Activated CD4-positive, CD25-positive, alpha-beta regulatory T cell treated with anti-CD3 and anti-CD28 coated beads, Interleukin-2, amount 50 U/mL, for 16 hours (primary cell): ENCODE measurements at regions not wholly inside any gene's neighbourhood (a gene's known extent, or its start where the extent isn't known, plus 50 kb on each side); places are given as distances from the start of the nearest gene placed in this dataset.

Experiments
- DNase-seq: peaks from one replicate; pipeline ENCODE4 v3.0.0-alpha.2; 2020; ENCODE audit warnings: low read depth, low spot score

DNA sequence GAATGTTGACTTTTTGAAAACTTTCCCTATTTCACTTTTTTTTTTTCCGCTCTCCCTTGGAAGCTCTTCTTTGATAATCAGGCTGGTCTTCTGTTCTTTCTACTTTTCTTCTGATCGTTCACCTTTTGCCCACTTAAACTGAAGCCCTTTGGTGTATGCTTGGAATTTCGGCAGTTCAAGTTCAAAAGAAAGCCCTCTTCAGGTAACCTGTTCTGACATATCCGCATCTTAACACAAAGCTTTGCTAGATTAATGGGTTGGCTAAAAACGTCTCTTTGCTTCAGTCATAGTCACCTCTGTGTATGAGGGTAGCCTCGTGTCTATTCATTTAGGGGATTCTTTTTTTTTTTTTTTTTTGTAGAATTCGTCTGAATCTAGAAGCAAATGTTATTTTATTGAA is 1115.8 kb upstream of the RBFOX1 start:
- DNase-seq = no peak

DNA sequence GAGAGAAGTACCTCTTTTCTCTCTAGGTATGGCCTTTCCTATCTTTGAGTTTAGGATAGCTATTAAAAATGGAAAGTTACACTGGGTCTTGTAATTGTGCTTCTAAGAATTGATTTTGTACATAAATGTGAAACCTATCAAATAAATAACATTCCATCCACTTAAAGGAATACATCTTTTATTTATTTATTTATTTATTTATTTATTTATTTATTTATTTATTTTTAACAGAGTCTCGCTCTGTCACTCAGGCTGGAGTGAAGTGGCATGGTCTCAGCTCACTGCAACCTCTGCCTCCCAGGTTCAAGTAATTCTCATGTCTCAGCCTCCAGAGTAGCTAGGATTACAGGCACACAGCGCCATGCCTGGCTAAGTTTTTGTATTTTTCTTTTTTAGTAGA is 1114.0 kb upstream of the EEF2KMT start:
- no peak for DNase-seq

DNA sequence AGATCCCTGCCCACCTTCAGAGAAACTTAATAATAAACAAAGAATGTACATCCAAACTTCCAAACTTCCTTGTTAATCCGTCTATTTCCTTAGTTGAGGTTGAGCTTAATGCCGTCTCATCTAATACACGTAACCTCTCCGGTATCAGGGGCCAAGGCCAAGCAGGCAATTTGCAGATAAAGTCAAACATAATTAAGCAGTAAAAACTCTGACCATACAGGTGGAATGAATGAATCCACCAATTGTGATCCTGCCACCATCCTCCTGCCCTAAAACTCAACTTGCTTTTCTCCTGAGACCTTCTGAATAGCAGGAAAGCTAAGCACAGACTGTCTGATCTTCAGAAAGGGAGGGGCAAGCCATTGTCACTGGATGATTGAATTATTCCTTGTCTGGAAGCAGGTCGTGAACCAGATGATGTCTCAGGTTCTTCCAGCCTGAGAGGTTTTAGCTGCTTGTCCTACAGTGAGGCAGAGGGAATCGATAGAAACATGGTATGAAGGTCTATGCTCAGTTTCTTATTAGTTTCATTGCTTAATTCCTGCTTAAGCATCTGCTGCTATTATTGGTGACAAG is 1111.8 kb upstream of the EEF2KMT start:
- no peak for DNase-seq

DNA sequence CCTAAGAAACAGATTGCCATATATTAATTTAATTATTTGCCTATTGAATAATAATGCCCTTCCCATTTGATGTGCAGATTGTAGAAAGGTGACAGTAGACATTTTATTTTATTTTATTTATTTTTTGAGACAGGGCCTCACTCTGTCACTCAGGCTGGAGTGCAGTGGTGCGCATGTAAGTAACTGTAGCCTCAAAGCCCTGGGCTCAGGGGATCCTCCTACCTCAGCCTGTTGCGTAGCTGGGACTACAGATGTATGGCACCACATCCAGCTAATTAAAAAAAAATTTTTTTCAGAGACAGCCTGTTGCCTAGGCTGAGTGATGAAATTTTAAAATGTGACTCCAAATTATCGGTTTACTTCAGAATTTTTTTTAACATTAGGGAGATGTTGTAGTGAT is 1110.0 kb upstream of the EEF2KMT start:
- no peak for DNase-seq

DNA sequence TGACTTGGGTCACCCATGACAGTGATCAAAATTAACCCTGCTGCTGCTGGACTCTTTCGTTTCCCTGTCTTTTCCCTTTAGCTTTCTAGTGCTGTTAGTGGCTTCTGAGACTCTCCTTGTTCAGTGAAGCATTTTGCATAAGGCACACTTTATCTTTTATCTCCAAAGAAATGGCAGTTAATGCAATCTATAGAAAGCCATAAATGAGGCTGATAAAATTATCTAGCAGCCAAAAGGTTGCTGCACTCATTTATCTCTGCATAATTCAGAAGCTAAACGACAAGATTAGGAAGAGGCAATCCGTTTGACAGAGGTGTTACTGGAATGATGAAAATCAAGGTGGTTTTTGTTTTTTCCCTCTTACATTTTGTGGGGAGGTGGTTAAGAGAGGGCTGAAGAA is 1109.5 kb upstream of the EEF2KMT start:
- DNase-seq = no peak

DNA sequence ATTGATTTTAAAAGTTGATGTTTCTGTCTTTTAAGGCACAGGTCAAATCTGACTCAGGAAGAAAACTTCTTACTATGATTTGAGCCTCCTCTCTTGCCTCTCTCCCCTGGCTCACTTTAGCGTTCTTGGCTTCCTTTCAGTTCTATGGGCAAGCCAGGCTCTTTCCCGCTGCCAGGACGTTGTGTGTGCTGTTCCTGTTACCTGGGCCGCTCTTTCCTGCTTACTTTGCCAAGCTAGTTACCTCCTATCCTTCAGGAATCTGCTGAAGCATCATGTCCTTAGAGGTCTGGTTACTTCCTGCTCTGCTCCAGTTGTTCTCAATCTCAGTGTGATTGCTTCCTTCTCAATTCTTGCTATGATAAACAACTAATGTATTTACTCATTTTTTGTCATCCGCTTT is 1108.5 kb upstream of the EEF2KMT start:
- no peak for DNase-seq

DNA sequence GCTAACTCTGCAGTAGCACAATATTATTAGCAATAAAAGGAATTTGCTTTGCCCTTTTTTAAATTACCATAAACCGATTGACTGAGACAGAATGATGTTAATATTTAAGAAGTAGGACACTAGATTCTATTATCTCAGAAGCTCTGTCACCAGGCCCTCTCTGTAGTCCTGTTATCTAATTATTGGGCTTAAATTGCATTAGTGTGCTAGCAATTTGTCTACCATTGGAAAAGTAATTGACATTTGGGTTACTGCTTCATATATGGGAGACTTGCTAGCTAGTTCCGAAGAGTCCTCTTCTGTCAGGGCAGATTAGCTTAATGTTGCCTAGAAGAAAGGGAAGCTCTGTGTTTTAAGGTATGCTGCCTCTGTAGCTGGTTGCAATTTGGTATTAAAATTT is 1107.3 kb upstream of the EEF2KMT start:
- DNase-seq = no peak

DNA sequence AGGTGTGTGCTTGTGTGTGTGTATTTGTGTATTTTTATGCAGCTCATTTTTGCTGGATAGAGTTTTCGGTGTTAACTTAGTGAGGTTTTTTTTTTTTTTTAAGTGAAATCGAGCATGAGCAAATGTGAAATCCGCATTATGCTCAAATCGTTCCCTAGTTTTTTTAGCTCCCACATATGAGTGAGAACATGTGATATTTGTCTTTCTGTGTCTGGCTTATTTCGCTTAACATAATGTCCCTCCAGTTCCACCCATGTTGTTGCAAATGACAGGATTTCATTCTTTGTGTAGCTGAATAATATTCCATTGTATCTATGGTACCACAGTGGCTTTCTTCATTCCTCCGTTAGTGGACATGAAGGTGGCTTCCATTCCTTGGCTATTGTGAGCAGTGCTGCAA is 1103.3 kb upstream of the EEF2KMT start:
- DNase-seq = no peak

DNA sequence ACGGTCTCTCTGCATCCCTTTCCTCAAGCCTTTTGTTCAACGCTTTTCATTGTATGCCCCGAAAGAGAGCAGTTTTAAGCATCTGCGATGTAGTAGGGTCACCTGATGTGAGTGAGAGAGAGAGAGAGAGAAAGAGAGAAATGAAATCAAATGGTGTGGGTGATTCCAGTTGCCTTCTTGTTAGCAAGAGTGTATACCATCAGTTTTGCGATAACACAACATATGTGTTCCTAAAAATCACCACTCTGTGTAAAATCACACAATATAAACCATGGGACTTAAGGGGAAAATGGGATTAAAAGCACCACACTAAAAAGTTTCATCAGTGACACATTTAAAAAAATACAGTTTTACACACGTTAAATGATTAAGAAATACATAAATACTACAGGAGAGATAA is 1102.7 kb upstream of the EEF2KMT start:
- no peak for DNase-seq

DNA sequence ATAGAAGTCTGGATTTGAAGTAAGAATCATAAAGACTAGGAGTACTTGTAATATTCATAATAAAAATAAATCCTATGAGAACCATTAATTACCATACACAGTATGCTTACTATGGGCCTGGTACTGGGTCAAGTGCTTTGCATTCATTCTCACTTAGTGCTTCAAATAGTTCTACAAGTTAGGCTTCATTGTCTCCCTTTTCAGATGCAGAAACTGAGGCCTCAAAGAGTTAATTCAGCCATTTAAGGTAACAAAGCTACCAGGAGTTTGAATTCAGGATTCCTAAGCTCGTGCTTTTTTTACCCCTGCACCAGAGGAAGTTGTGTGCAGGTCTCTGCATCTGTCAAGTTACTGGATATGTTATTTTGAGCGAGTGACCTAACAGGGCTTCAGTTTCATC is 1098.4 kb upstream of the EEF2KMT start:
- no peak for DNase-seq

DNA sequence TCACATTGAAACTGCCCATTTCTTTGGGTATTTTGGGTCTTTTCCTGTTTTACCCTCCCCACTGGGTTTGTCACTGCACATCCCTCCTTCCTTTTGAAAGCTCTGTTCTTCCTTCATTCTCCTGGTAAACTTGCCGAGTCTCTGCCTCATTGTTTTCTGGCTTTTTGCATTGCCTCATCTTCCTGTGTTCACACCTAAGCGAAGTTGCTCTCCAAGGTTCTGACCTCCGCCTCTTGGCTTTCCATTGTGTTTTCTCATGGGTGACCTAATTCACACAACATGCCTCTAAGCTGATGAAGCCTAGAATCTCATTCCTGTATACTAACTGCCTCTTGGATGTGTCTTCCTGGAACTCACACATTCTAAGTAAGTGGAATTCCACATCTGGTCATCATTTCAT is 1096.1 kb upstream of the EEF2KMT start:
- DNase-seq = no peak

DNA sequence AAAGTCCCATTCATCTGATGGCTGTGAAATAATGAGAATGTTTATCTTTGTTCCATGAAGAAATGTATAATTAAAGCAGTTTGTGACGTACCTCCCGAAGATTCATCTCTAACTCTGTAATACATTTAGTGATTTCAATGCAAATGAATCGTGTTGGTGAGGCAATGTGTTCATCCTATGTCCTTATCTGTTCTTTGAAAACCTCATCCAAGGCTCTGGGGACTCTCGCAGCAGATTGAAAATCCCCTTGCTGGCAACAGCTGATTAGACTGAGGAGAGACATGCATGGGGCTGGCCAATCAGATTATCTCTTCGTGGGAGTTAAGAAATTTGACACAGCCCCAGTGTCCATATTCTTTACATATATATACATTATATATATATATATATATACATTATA is 1095.4 kb upstream of the EEF2KMT start:
- DNase-seq = no peak

DNA sequence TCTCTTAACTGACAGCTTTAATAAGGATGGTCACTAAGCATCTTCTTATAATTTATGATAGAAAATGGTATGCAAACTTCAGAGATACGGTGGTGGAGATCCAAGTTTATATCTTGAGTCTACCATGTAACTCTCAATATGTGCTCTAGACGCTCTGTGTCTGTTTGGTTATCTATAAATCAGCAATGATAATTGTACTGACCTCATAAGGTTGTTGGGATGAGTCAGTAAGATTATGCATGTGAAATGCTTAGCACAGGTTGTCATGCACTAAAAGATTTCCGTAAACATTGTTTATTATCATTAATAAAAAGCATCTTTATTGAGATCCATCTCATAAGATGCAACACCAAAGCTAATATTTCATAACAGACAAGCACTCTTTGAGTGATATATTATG is 1094.9 kb upstream of the EEF2KMT start:
- DNase-seq = no peak

DNA sequence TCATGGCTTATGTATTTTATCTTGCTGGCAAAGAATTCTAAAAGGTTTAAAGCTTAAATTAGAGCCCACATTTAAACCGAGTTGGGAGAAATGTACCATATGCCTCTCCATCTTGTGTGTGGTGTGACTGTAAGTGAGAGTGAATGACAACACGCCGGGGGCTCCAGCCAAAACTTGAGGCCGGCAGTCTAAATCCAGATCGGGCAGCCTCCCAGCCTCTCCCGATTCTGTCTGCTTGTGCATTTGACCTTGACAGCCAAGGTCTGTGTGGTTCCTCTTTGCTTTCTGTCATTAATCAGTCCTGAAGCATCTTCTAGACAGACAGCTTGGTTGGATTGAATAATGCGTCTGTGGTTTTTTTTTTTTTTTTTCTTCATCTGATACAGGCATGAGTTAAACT is 1093.2 kb upstream of the EEF2KMT start:
- DNase-seq = no peak

DNA sequence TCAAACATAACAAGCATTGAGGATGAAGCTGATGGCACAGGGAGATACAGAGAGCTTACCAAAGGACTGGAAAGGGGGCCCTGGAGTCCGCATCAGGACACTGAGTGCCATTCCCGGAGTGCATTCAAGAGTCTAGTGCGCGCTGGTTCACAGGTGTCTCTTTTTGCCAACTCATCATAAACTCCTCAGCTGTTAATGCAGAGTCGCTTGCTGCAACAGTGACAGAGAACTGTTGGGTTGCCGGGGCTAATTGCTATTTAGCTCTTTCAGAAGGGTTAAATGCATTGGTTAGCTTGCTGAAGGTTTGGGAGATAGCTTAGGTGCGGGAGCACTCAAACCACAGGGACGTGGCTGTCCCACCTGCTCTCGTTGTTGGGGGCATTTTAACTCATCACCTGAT is 1091.6 kb upstream of the EEF2KMT start:
- DNase-seq = no peak

DNA sequence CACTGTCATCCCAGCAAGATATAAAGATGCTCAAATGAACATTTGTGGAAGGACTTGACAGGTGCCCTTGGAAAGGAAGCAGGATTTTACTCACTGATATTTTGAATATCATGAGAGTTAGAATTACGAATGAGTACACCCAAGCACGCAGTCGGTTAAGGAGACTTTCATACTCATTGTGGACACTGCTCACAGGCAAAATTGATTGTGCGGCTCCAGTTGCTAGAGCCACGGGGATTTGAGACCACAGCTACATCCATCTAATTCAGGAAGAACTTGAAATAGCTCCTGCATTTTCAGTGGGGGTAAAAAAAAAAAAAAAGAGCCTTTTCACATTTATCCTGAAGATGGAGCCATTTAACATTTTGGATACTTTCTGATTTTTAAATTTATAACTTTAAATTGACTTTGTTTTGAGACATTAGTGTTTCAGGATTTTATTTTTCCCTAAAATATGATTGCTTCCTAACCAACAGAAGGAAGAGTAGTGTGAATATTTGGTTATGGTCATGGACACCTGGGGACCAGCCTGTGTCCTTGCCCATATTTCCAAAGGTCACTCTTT is 1080.1 kb upstream of the EEF2KMT start:
- no peak for DNase-seq

DNA sequence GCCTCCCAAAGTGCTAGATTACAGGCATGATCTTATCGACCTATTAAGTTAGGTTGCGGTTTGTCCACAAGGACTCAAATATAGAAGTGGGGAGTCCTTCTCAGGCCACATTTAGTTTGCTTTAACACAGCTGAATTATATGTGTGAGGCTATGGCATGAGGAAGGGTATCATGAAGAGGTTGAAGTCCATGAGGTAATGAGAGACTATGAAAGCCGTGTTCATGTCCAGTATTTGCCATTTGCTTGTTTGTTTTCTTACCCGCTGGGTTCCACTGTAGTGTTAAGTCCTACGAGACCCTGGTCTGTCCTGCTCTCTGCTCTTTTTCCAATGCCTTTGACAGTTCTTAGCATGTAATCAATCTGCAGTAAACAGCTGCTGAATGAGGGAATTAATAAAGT is 1072.4 kb upstream of the EEF2KMT start:
- DNase-seq = no peak

DNA sequence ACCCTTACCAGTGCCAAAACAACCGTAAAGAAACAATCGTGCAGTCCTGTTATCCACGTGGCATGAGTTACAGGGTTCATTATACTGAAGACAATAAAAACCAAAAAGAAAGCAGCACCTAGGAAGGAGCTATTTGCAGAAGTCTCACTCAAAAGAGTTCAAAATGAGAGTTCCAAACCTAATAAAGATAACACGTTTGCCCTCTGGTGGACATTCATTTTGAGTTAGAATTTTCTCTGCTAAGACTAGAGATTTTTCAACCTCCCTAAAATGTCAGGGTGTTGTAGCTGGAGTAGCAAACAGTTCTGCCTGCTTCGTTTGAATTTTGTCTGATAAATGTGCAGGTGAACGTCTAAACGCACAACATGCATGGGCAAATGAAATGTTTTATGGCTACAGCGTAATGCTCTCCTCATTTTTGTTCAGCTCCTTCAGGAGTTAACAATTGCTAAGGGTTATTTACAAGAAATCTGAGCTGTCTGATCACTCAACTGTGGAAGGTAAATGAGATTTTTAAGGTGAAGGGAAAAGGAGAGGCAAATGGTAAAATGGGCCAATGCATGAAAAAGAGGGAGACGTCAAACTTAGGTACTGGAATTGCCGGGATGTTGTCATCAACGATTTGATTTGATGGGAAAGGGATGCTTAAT is 1067.9 kb upstream of the EEF2KMT start:
- no peak for DNase-seq

DNA sequence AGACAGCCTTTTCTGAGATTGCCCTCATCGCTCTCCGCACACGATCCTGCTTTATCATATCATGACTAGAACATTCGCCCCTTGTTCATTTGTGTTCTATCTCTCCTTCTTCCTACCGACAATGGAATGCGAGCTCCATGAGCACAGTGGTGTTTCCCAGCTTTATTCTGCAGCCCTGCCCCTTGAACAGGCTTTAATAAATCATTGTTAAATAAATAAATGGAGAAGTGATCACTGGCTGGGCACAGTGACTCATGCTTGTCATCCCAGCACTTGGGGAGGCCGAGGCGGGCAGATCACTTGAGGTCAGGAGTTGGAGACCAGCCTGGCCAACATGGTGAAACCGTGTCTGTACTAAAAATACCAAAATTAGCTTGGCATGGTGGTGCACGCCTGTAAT is 1063.3 kb upstream of the EEF2KMT start:
- no peak for DNase-seq

DNA sequence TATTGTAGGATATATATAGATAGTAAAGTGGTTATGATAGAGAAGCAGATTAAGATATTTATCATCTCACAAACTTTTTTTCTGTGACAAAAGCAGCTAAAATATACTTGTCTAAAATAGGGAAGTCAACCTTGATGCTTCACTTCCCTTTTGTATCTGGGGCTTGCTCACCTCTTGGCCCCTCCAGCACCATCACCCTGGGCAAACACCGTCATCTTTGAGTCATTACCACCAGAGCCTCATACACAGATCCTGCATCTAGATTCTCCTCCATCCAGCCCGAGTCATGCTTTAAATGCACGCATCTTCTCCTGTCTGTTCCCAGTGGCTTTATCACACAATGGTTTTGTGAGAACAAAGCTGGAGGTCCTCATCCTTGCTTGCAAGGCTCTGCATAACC is 1062.7 kb upstream of the EEF2KMT start:
- DNase-seq = no peak

DNA sequence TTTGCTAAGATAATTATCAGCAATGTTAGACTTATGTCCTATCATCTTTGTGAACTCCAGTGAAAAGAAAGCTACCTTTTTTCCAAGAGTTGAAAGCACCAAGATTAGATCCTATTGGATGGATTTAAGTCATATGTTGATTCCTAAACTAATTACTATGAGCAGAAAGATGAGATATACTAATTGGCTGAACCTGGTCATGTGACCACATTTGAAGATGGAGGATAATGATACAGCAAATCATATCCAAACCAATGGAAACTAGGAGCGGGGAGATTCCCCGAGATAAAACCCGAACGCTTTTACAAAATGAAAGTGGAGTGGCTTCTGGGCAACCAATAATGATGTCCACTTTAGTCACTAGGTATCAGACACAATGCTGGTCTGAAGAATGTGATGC is 1060.2 kb upstream of the EEF2KMT start:
- no peak for DNase-seq

DNA sequence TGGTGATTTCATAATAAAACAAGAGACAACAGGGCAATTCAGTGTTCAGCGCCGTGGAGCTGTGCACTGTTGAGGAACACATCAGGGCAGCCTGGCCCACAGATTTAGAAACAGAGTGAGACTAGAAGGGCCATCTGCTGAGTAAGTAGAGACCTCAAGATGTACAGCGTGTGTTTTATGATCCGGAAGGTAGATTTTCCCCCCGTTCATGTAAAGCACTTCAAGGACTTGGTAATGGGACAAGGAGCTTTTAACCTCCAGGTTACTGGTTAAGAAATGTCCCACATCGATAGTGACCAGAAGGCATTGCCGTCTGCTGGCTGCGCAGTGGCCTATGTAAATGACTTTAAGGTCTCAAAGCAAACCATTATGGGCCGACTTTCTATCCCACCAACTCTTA is 1057.7 kb upstream of the EEF2KMT start:
- DNase-seq = no peak

DNA sequence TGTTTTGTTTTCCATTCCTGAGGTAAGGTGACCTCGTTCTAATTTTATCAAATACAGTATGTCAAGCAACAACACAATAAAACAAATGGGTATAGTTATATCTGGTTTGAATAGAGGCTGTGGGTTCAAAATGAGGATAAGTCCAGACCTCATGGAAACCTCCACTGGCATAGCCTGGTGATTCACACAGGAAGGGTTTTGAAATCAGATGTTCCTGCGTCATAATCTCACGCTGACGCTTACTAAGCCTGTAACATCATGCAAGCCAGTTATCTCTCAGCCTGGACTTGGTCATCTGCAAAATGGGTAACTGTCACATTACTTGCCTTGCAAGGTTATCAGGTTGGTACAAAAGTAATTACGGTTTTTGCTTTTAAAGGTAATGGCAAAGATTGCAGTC is 1056.3 kb upstream of the EEF2KMT start:
- DNase-seq = no peak

DNA sequence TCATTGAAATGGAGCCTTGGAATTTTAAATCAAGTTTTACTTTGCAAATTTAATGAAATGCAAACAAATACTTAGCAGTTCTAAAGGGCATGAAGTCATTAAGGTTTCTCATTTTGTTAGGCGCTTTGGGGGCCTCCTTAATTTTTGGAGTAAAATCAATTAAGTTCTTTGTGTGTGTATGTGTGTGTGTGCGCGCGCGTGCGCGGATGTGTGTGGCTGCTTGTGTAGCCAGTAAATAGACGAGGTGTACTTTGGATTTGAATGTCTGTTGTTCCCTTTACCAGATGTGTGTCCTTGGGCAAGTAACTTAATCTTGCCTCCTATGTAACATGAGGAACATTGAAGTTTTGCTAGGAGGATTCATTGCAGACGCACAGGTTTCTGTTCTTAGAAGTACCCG is 1051.4 kb upstream of the EEF2KMT start:
- DNase-seq = no peak
